ENCODE measurements at regions not wholly inside any gene's neighbourhood (a gene's known extent, or its start where the extent isn't known, plus 50 kb on each side); places are given as distances from the start of the nearest gene placed in this dataset.

DNA sequence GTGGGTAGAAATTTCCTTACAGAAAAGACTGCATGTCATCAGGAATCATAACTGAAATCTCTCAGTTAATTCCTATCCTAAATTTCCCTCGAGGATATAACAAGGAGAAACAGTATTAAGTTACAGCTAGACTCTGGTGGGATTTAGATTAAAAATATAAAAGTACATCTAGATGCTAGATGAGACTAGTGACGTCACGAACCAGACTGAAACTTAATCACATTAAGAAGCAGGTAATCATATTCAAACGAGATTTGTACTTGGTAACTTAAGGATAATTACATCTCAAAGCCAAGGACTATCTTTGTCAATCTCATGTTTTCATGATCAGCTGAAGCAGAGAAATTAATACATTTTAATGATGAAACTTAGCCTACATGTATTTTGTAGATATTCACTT, 130.6 kb downstream of the MTNR1A start:
- Histone ChIP-seq H4K20me1 (ENCODE audit: control insufficient read depth, insufficient read depth, low read depth, low read length) (no peaks in the 10 kb centered on the region), H3K27me3 (ENCODE audit: control insufficient read depth, low read length) (no peaks in the 10 kb centered on the region), H3K9me2 (replicated peaks; ENCODE audit: control insufficient read depth, low read length) (no peaks in the 10 kb centered on the region), H3K4me2 (ENCODE audit: low read length) (no peak overlapping the region), H3F3A (ENCODE audit: control insufficient read depth, insufficient read depth) (no peaks in the 10 kb centered on the region), H3K9me3 (ENCODE audit: control insufficient read depth, insufficient read depth, low read length) (no peaks in the 10 kb centered on the region), H3K36me3 (ENCODE audit: control insufficient read depth, low read length) (no peaks in the 10 kb centered on the region), H3K79me2 (ENCODE audit: control insufficient read depth, low read length) (no peaks in the 10 kb centered on the region), H3K4me3 (ENCODE audit: low read length) (no peak overlapping the region), H3K27ac (ENCODE audit: low read depth, low read length) (no peak overlapping the region), H3K4me1 (ENCODE audit: control insufficient read depth, low read length) (no peaks in the 10 kb centered on the region)
- TF ChIP-seq EZH2phosphoT487 (IDR thresholded peaks at IDR 0.05; ENCODE audit: borderline replicate concordance, low read length) = no peak
- TF ChIP-seq, protein P1, sequence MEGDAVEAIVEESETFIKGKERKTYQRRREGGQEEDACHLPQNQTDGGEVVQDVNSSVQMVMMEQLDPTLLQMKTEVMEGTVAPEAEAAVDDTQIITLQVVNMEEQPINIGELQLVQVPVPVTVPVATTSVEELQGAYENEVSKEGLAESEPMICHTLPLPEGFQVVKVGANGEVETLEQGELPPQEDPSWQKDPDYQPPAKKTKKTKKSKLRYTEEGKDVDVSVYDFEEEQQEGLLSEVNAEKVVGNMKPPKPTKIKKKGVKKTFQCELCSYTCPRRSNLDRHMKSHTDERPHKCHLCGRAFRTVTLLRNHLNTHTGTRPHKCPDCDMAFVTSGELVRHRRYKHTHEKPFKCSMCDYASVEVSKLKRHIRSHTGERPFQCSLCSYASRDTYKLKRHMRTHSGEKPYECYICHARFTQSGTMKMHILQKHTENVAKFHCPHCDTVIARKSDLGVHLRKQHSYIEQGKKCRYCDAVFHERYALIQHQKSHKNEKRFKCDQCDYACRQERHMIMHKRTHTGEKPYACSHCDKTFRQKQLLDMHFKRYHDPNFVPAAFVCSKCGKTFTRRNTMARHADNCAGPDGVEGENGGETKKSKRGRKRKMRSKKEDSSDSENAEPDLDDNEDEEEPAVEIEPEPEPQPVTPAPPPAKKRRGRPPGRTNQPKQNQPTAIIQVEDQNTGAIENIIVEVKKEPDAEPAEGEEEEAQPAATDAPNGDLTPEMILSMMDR (IDR thresholded peaks at IDR 0.05; ENCODE audit: low read depth, low read length, poor library complexity, severe bottlenecking) = no peak

DNA sequence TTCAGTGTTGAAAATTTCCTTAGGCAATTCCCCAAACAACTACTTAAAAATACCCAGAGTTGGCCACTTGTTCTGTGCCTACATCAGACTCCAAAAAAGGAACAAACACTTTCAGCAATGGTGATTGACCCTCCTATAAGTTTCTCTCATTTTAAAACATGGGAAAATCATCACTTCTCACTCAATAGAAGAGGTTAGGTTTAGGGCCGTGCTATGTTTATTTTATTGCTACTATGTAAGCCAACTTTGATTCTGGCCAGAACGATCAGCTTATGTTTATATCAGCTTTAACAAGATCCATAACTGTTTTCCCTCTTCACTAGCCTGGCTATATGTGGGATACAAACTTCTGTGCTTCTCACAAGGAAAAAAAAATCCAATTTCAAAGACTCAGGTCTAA, 133.1 kb downstream of the MTNR1A start:
- no peak overlapping the region for H3K4me3 ChIP-seq (ENCODE audit: low read length)

DNA sequence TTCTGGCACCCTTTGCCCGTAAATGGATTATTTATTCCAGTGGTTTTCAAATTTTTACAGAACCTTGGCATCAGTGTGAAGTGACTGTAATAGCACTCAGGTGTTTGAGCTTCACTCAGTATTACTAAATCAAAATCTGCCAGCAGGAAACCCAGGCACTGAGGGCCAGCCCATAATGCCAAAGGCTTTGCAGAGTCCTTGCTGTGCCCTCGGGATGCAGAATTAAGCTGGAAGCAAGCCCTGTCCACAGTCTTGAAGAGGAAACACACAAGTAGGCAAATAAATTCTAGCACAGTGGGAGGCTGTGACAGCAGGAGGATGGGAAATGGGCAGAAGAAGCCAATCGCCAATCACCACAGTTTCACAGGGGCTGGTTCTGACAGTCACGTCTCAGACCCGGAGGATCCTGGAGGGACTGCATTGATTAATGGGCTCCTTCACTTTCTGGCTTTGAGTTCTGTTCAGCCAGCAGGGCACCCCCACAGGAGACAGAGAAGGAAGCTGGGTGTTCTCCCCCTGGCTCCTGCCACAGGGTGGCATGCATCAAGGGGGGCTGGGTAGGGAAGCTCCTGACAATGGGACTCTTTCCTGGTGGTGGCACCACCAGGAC, 138.8 kb downstream of the MTNR1A start:
- Histone ChIP-seq H3K9me2 (replicated peaks; ENCODE audit: control insufficient read depth, low read length) (no peaks in the 10 kb centered on the region), H3K9me3 (ENCODE audit: control insufficient read depth, insufficient read depth, low read length) (no peaks in the 10 kb centered on the region), H3F3A (ENCODE audit: control insufficient read depth, insufficient read depth) (no peaks in the 10 kb centered on the region), H4K20me1 (ENCODE audit: control insufficient read depth, insufficient read depth, low read depth, low read length) (no peaks in the 10 kb centered on the region), H3K4me2 (ENCODE audit: low read length) (no peak overlapping the region), H3K4me1 (ENCODE audit: control insufficient read depth, low read length) (no peaks in the 10 kb centered on the region), H3K36me3 (ENCODE audit: control insufficient read depth, low read length) (no peaks in the 10 kb centered on the region), H3K79me2 (ENCODE audit: control insufficient read depth, low read length) (no peaks in the 10 kb centered on the region), H3K27me3 (ENCODE audit: control insufficient read depth, low read length) (no peaks in the 10 kb centered on the region), H3K4me3 (ENCODE audit: low read length) (no peak overlapping the region), H3K27ac (ENCODE audit: low read depth, low read length) (no peak overlapping the region)
- TF ChIP-seq EZH2phosphoT487 (IDR thresholded peaks at IDR 0.05; ENCODE audit: borderline replicate concordance, low read length) = no peak
- TF ChIP-seq, protein P1 (IDR thresholded peaks at IDR 0.05; ENCODE audit: low read depth, low read length, poor library complexity, severe bottlenecking) = no peak

More for the DNA sequence above, 133.1 kb downstream of the MTNR1A start:
- Histone ChIP-seq H3F3A (ENCODE audit: control insufficient read depth, insufficient read depth) (no peaks in the 10 kb centered on the region), H3K79me2 (ENCODE audit: control insufficient read depth, low read length) (no peaks in the 10 kb centered on the region), H3K9me3 (ENCODE audit: control insufficient read depth, insufficient read depth, low read length) (no peaks in the 10 kb centered on the region), H3K27ac (ENCODE audit: low read depth, low read length) (no peak overlapping the region), H3K4me1 (ENCODE audit: control insufficient read depth, low read length) (no peaks in the 10 kb centered on the region), H3K27me3 (ENCODE audit: control insufficient read depth, low read length) (no peaks in the 10 kb centered on the region), H4K20me1 (ENCODE audit: control insufficient read depth, insufficient read depth, low read depth, low read length) (no peaks in the 10 kb centered on the region), H3K9me2 (replicated peaks; ENCODE audit: control insufficient read depth, low read length) (no peaks in the 10 kb centered on the region), H3K4me2 (ENCODE audit: low read length) (no peak overlapping the region), H3K36me3 (ENCODE audit: control insufficient read depth, low read length) (no peaks in the 10 kb centered on the region)
- no peak for TF ChIP-seq EZH2phosphoT487 (IDR thresholded peaks at IDR 0.05; ENCODE audit: borderline replicate concordance, low read length)
- TF ChIP-seq, protein P1 (IDR thresholded peaks at IDR 0.05; ENCODE audit: low read depth, low read length, poor library complexity, severe bottlenecking) = no peak
